Iris pigment epithelial cell (primary cell): ENCODE measurements at regions not wholly inside any gene's neighbourhood (a gene's known extent, or its start where the extent isn't known, plus 50 kb on each side); places are given as distances from the start of the nearest gene placed in this dataset.
A peak's percentile ranks its signal among the peaks of the same experiment; 100 is the strongest.

ENCODE experiments used
- DNase-seq: peaks from one replicate; pipeline ENCODE4 v3.0.0-alpha.2; 2011; ENCODE audit warnings: low read depth

DNA sequence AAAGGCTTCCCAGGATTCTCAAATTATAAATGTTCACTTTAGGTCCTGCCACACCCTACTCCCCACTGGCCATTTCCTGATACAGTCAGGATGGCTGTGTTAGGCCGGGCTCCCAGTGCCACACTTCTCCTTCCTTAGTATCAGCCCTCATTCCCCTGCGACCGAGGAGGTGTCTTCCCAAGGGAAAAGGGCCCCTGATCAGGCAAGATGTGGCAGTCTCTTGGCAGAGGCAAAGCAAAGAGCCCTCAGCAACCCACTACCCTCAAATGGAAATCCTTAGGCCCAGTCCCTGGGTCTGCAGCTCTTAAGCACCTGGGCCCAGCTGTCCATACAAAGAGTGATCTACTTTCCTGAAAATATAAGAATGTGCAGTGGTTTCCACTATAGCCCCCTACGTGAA lies 96.5 kb upstream of the VASH1 start:
- DNase-seq: no peak

DNA sequence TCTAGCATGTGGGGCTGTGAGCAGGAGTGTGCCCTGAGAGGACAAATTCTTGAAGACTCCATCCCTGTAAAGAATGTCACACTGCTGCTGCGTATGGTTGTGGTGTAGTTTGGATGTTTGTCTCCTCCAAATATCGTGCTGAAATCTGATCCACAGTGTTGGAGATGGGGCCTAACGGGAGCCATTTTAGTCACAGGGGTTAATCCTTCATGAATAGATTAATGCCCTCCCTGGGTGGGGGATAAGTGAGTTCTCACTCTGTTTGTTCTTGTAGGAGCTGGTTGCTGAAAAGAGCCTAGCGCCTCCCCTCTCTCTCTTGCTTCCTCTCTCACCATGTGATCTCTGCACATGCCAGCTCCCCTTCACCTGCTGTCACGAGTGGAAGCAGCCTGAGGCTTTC lies 94.5 kb upstream of the VASH1 start:
- no peak for DNase-seq

DNA sequence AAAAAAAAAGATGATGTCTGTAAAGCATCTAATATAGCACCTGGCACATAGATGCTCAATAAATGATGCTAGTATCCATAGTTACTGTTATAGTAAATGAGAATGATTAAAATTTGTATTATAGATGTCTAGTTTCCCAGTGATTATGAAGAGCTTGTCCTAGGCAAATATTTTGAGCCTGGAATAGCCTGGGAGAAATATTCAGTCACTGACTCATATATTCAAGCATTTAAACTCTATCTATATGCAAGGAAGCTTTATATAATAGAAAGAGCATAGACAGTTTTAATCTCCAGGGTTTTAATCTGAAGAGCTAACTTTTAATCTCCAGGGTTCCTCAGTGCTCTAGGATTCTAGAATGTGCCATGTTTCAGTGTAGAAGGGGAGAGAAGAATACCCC lies 91.5 kb upstream of the VASH1 start:
- peak; percentile 8 for DNase-seq

DNA sequence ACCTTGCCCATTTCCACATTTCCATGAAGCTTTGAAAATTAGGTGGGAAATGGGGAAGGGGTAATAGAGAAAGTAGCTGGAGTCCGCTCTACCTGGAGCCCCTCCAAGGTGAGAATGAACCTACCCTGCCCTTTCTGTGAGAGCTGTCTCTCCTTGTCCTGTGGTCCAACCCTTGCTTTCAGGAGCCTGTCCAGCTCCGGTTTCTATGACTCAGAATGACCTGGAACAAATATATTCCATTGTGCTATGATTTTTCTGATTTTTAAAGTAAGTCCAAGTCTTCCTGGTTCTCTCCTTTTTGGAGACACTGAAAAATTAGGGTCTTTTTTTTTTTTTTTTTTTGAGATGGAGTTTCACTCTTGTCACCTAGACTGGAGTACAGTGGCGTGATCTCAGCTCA lies 89.1 kb upstream of the VASH1 start:
- DNase-seq: peak; percentile 5

- DNase-seq: no peak
Measured at GRCh38 chr14:76673261-76673660, 88.0 kb upstream of the VASH1 start.

GRCh38 chr14:76675046-76675445 lies 86.2 kb upstream of the VASH1 start:
- DNase-seq: no peak

- DNase-seq: no peak
Measured at GRCh38 chr14:76676539-76676938, 84.7 kb upstream of the VASH1 start.

DNA sequence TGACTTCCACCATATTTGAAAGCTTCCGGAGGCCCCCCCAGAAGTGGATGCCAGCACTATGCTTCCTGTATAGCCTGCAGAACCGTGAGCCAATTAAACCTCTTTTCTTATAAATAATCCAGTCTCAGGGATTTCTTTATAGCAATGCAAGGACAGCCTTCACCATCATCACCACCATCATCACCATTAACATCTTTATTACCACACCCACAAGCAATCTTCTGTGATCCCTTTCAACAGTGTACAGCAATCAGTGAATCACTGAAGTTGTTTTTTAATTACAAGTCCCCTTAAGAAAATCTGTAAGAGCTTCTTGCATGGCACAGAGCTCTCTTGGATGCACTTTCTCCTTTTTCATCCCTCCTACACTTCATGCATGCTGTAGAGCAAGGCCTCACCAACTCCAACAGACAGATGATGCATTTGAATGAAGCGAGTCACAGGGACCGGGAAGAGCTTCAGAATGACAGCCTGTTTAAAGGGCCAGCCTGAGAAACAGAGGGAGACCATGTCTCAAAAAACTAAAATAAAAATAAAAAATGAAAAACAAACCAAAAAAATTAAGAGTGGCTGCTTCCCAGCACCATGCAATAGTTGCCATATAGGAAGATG lies 83.6 kb upstream of the VASH1 start:
- DNase-seq: no peak

DNA sequence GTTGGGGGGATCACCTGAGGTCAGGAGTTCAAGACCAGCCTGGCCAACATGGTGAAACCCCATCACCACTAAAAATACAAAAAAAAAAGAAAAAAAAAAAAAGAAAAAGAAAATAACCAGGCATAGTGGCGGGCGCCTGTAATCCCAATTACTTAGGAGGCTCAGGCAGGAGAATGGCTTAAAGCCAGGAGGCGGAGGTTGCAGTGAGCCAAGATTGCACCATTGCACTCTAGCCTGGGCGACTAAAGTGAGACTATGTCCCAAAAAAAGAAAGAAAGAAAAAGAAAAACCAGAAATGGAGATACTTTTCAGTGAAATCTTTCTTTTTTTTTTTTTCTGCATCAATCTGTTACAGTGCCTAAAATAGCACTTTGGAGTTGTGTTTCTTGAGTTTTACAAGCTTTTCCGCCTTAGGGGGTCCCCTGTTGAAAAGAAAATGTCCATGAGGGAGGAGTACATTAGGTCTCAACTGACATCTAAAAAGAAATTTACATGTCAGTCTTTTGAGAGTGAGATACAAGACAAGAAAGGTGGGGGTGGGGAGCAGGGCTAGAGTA lies 82.9 kb upstream of the VASH1 start:
- no peak for DNase-seq

DNA sequence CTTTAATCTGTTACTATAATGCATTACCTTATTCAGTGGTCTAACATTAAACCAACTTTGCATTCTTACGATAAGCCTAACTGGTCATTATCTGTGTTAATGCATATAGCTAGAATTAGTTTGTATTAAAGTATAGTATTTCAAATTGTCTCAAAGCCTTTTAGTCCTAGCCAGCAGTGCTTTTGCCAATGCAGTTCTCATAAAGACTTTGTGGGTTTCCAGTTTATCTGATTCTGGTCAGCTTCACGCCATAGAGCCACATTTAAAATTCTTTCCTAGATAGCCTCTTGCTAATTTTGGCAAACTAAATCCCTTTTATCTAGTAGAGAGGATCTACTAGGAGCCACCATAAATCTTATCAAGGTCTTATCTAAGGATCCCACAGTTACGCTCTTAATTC lies 78.9 kb upstream of the VASH1 start:
- no peak for DNase-seq

GRCh38 chr14:76686646-76687045 lies 74.6 kb upstream of the VASH1 start:
- no peak for DNase-seq

GRCh38 chr14:76687611-76688382 lies 73.5 kb upstream of the VASH1 start:
- peak; percentile 28 for DNase-seq

DNA sequence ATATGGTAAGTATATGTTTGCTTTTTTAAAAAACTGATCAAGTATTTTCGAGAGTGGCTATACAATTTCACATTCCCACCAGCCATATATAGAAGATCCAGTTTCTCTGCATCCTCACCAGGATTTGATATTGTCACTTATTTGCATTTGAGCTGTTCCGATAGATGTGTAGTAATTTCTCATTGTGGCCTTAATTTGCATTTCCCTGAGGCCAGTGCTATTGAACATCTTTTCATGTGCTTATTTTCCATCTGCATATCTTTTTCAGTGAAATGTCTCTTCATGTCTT lies 72.9 kb upstream of the VASH1 start:
- DNase-seq: no peak

- no peak for DNase-seq
Measured at GRCh38 chr14:76690502-76691105, 70.7 kb upstream of the VASH1 start.

GRCh38 chr14:76694106-76694505 lies 67.2 kb upstream of the VASH1 start:
- DNase-seq: no peak

DNA sequence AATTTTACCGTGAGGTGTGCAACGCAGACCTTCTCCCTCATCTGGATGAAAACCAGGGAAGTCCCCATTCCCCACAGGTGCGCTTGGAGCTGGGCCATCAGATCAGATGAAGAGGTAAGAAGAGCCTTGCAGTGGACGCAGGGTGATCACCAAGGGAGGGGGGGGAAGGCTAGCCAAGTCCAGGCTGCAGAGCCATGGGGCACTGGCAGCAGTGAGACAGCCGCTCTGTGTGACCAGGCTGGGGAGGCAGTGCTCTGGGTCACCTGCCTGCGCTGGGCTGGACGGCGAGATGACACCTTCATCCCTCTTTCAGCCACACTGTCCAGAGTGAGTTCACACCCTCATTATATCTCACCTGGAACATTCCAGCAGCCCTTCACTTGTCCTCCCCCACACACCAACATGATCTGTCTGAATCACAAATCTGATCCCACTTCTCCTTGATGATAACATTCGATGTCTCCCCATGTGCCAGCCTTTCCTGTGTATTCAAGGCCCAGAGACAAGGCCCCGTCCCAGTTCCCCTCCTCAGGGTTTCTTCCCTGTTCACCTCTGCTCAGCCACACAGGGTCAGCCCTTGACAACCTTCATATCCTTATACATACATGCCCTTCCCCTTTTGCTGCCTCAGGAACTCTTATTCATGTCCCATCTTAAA lies 65.9 kb upstream of the VASH1 start:
- no peak for DNase-seq

- DNase-seq: no peak
Measured at GRCh38 chr14:76696361-76696760, 64.9 kb upstream of the VASH1 start.

DNA sequence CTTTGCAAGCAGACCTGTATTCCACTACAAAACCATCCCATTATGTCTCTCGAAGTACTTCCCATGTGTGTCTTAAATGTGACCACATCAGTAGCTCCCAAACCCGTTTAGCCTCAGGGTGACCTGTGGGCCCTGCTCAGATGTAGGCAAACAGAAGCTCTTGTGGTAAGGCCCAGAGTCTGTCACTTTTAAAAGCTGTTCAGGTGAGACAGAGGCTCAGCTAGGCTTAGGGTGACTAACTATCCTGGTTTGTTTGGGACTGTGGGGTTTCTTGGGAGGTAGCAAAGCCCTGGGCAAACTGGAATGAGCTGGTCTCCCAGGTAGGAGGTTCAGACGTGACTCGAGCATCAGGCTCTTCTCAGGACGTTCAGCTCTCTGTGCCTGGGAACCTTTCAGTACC lies 64.5 kb upstream of the VASH1 start:
- no peak for DNase-seq

GRCh38 chr14:76697246-76697905 lies 63.9 kb upstream of the VASH1 start:
- peak; percentile 16 for DNase-seq

DNA sequence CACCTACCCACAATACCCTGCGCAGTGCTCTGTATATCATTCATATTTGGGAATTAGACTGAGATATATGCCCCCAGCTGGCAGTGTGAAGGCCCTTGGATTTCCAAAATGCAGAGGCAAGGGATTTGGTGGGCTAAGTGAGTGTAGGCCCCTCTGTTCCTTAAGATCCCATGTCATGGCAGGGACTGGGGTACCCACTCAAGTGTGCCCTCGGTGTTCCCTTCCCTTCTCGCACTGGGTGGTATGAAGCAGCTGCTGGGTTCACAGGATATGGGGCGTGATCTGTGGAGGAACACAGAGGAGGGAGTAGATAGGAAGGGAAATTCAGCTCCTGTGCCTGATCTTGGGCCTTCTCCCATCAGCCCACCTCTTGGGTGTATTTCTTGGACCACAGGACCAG lies 63.1 kb upstream of the VASH1 start:
- DNase-seq: no peak

DNA sequence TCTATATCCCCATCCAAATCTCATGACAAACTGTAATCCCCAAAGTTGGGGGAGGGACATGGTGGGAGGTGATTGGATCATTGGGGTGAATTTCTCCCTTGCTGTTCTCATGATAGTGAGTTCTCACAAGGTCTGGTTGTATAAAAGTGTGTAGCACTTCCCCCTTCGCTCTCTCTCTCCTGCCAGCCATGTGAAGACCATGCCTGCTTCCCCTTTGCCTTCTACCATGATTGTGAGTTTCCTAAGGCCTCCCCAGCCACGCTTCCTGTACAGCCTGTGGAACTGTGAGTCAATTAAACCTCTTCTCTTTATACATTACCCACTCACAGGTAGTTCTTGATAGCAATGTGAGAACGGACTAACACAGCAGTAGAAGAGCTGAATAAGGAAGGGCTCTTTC lies 62.6 kb upstream of the VASH1 start:
- no peak for DNase-seq

- no peak for DNase-seq
Measured at GRCh38 chr14:76699209-76699938, 61.9 kb upstream of the VASH1 start.
